Kidney epithelial cell (primary cell): ENCODE measurements at regions not wholly inside any gene's neighbourhood (a gene's known extent, or its start where the extent isn't known, plus 50 kb on each side); places are given as distances from the start of the nearest gene placed in this dataset.

Source experiments
- DNase-seq: peaks from one replicate; pipeline ENCODE4 v3.0.0-alpha.2; 2010; ENCODE audit warnings: low read depth
- H3K27me3 ChIP-seq: 2 replicates; pipeline ENCODE4 v1.6.0; 2011; ENCODE audit warnings: low read length; ENCODE audit not compliant: control insufficient read depth, insufficient read depth
- H3K36me3 ChIP-seq: 2 replicates; pipeline ENCODE4 v1.5.1; 2011; ENCODE audit warnings: low read length; ENCODE audit not compliant: control insufficient read depth, insufficient read depth
- H3K4me3 ChIP-seq: 2 replicates; pipeline ENCODE4 v1.5.1; 2011; ENCODE audit warnings: low read depth, mild to moderate bottlenecking, control low read depth, low read length
- CTCF ChIP-seq: IDR thresholded peaks from 2 replicates; pipeline ENCODE4 v1.5.1; 2011; ENCODE audit warnings: mild to moderate bottlenecking, moderate library complexity, low read length, control low read depth, inconsistent platforms; ENCODE audit not compliant: insufficient read depth, poor library complexity, severe bottlenecking

- DNase-seq, result no peak
- Histone ChIP-seq H3K27me3 (no peaks in the 10 kb centered on the region), H3K4me3 (no peak overlapping the region), H3K36me3 (no peaks in the 10 kb centered on the region)
- TF ChIP-seq CTCF, result no peak
Measured at GRCh38 chr4:136000246-136000645, 1532.0 kb downstream of the PCDH18 start.

- no peak for TF ChIP-seq CTCF
- H3K4me3 ChIP-seq, result no peak overlapping the region
- no peak for DNase-seq
- no peaks in the 10 kb centered on the region for H3K36me3 ChIP-seq
- no peaks in the 10 kb centered on the region for H3K27me3 ChIP-seq
Measured at GRCh38 chr4:135994360-135994759, 1537.9 kb downstream of the PCDH18 start.

GRCh38 chr4:135976860-135977259, 1555.4 kb downstream of the PCDH18 start:
- no peak for TF ChIP-seq CTCF
- Histone ChIP-seq H3K36me3 (no peaks in the 10 kb centered on the region), H3K27me3 (no peaks in the 10 kb centered on the region), H3K4me3 (no peak overlapping the region)
- no peak for DNase-seq

GRCh38 chr4:135966936-135967335, 1565.4 kb downstream of the PCDH18 start:
- Histone ChIP-seq H3K27me3 (no peaks in the 10 kb centered on the region), H3K4me3 (no peak overlapping the region), H3K36me3 (no peaks in the 10 kb centered on the region)
- no peak for TF ChIP-seq CTCF
- DNase-seq, result no peak

GRCh38 chr4:135963009-135963408, 1569.3 kb downstream of the PCDH18 start:
- no peak for TF ChIP-seq CTCF
- H3K27me3 ChIP-seq, result no peaks in the 10 kb centered on the region
- H3K4me3 ChIP-seq, result no peak overlapping the region
- no peak for DNase-seq
- no peaks in the 10 kb centered on the region for H3K36me3 ChIP-seq

GRCh38 chr4:135949931-135950330, 1582.4 kb downstream of the PCDH18 start:
- Histone ChIP-seq H3K4me3 (no peak overlapping the region), H3K36me3 (no peaks in the 10 kb centered on the region), H3K27me3 (no peaks in the 10 kb centered on the region)
- DNase-seq, result no peak
- no peak for TF ChIP-seq CTCF
